ENCODE measurements at regions not wholly inside any gene's neighbourhood (a gene's known extent, or its start where the extent isn't known, plus 50 kb on each side); places are given as distances from the start of the nearest gene placed in this dataset.

GRCh38 chr1:221926441-221926840, 184.6 kb upstream of the DUSP10 start:
- no peak overlapping the region for H3K27ac ChIP-seq (ENCODE audit: low read depth in 2 of 2, low read length in 2 of 2)
- no peak overlapping the region for H3K4me3 ChIP-seq (ENCODE audit: low read length in 3 of 3)
- H3K9ac ChIP-seq (ENCODE audit: low read length in 3 of 3) = no peak overlapping the region
- no peaks in the 10 kb centered on the region for H3K36me3 ChIP-seq (ENCODE audit: control insufficient read depth in 2 of 3, insufficient read depth in 3 of 3, low read length in 3 of 3)
- DNase-seq = no peak
- H3K4me1 ChIP-seq (ENCODE audit: control insufficient read depth in 2 of 3, insufficient read depth in 2 of 3, low read depth in 1 of 3, low read length in 3 of 3) = no peaks in the 10 kb centered on the region
- no peaks in the 10 kb centered on the region for H3K27me3 ChIP-seq (ENCODE audit: control insufficient read depth, insufficient read depth, low read length)
- TF ChIP-seq, protein P1, sequence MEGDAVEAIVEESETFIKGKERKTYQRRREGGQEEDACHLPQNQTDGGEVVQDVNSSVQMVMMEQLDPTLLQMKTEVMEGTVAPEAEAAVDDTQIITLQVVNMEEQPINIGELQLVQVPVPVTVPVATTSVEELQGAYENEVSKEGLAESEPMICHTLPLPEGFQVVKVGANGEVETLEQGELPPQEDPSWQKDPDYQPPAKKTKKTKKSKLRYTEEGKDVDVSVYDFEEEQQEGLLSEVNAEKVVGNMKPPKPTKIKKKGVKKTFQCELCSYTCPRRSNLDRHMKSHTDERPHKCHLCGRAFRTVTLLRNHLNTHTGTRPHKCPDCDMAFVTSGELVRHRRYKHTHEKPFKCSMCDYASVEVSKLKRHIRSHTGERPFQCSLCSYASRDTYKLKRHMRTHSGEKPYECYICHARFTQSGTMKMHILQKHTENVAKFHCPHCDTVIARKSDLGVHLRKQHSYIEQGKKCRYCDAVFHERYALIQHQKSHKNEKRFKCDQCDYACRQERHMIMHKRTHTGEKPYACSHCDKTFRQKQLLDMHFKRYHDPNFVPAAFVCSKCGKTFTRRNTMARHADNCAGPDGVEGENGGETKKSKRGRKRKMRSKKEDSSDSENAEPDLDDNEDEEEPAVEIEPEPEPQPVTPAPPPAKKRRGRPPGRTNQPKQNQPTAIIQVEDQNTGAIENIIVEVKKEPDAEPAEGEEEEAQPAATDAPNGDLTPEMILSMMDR (IDR thresholded peaks at IDR 0.05; ENCODE audit: borderline replicate concordance, extremely low read depth, insufficient read depth) = no peak
- no peak for FAIRE-seq
- intact Hi-C loops (cut with DNase I) = no loop called here
- no peaks in the 10 kb centered on the region for H3K9me3 ChIP-seq (ENCODE audit: control insufficient read depth in 2 of 3, insufficient read depth in 1 of 3, low read length in 3 of 3)

GRCh38 chr1:221925947-221926346, 184.1 kb upstream of the DUSP10 start:
- no peak overlapping the region for H3K4me3 ChIP-seq (ENCODE audit: low read length in 3 of 3)
- no peaks in the 10 kb centered on the region for H3K4me1 ChIP-seq (ENCODE audit: control insufficient read depth in 2 of 3, insufficient read depth in 2 of 3, low read depth in 1 of 3, low read length in 3 of 3)
- H3K9ac ChIP-seq (ENCODE audit: low read length in 3 of 3) = no peak overlapping the region
- no peaks in the 10 kb centered on the region for H3K9me3 ChIP-seq (ENCODE audit: control insufficient read depth in 2 of 3, insufficient read depth in 1 of 3, low read length in 3 of 3)
- H3K27ac ChIP-seq (ENCODE audit: low read depth in 2 of 2, low read length in 2 of 2) = no peak overlapping the region
- no peaks in the 10 kb centered on the region for H3K36me3 ChIP-seq (ENCODE audit: control insufficient read depth in 2 of 3, insufficient read depth in 3 of 3, low read length in 3 of 3)
- intact Hi-C loops (cut with DNase I) = no loop called here
- FAIRE-seq (no peak), DNase-seq (no peak)
- TF ChIP-seq, protein P1 (IDR thresholded peaks at IDR 0.05; ENCODE audit: borderline replicate concordance, extremely low read depth, insufficient read depth) = no peak
- no peaks in the 10 kb centered on the region for H3K27me3 ChIP-seq (ENCODE audit: control insufficient read depth, insufficient read depth, low read length)

GRCh38 chr1:221923929-221924598, 182.2 kb upstream of the DUSP10 start:
- Histone ChIP-seq H3K9me3 (ENCODE audit: control insufficient read depth in 2 of 3, insufficient read depth in 1 of 3, low read length in 3 of 3) (no peaks in the 10 kb centered on the region), H3K27ac (ENCODE audit: low read depth in 2 of 2, low read length in 2 of 2) (no peak overlapping the region), H3K9ac (ENCODE audit: low read length in 3 of 3) (no peak overlapping the region), H3K4me3 (ENCODE audit: low read length in 3 of 3) (no peak overlapping the region), H3K36me3 (ENCODE audit: control insufficient read depth in 2 of 3, insufficient read depth in 3 of 3, low read length in 3 of 3) (no peaks in the 10 kb centered on the region), H3K27me3 (ENCODE audit: control insufficient read depth, insufficient read depth, low read length) (no peaks in the 10 kb centered on the region), H3K4me1 (ENCODE audit: control insufficient read depth in 2 of 3, insufficient read depth in 2 of 3, low read depth in 1 of 3, low read length in 3 of 3) (no peaks in the 10 kb centered on the region)
- TF ChIP-seq, protein P1 (IDR thresholded peaks at IDR 0.05; ENCODE audit: borderline replicate concordance, extremely low read depth, insufficient read depth) = no peak
- no peak for DNase-seq
- intact Hi-C loops (cut with DNase I) = no loop called here
- FAIRE-seq = no peak

GRCh38 chr1:221921936-221922335, 180.0 kb upstream of the DUSP10 start:
- Histone ChIP-seq H3K27ac (ENCODE audit: low read depth in 2 of 2, low read length in 2 of 2) (no peak overlapping the region), H3K4me1 (ENCODE audit: control insufficient read depth in 2 of 3, insufficient read depth in 2 of 3, low read depth in 1 of 3, low read length in 3 of 3) (no peaks in the 10 kb centered on the region), H3K9ac (ENCODE audit: low read length in 3 of 3) (no peak overlapping the region), H3K27me3 (ENCODE audit: control insufficient read depth, insufficient read depth, low read length) (no peaks in the 10 kb centered on the region), H3K9me3 (ENCODE audit: control insufficient read depth in 2 of 3, insufficient read depth in 1 of 3, low read length in 3 of 3) (no peaks in the 10 kb centered on the region), H3K4me3 (ENCODE audit: low read length in 3 of 3) (no peak overlapping the region), H3K36me3 (ENCODE audit: control insufficient read depth in 2 of 3, insufficient read depth in 3 of 3, low read length in 3 of 3) (no peaks in the 10 kb centered on the region)
- intact Hi-C loops (cut with DNase I) = no loop called here
- FAIRE-seq (no peak), DNase-seq (no peak)
- TF ChIP-seq, protein P1 (IDR thresholded peaks at IDR 0.05; ENCODE audit: borderline replicate concordance, extremely low read depth, insufficient read depth) = no peak
